ENCODE measurements at regions not wholly inside any gene's neighbourhood (a gene's known extent, or its start where the extent isn't known, plus 50 kb on each side); places are given as distances from the start of the nearest gene placed in this dataset.
"Not testable (repeated sequence)": the region's sequence is repeated elsewhere in the genome, so short reads cannot be mapped to it uniquely, and the experiment has no call there.

GRCh38 chr4:93994175-93994994 lies 165.8 kb downstream of the ATOH1 start:
- Histone ChIP-seq H3K36me3 (no peaks in the 10 kb centered on the region), H3K4me3 (no peak overlapping the region), H3K9me3 (no peaks in the 10 kb centered on the region), H3K27me3 (no peaks in the 10 kb centered on the region)
- no peak for DNase-seq

DNA sequence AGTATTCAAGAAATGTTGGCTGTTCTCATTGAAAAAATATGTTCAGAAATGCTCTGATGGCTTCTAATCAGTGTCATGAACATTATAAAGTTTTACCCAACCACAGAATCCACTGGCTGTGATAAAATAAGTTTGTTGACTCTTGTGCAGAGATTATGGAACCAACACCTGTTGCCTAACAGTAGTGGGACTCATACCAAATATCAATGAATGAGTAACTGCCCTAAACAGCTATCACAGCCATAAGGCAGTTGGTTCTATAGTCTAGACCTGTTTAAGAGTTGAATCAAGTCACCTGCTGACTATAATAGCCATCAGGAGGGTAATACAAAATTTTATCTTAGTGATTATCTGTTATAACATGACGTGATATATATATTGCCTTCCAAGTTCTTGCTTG lies 168.3 kb downstream of the ATOH1 start:
- Histone ChIP-seq H3K4me3 (no peak overlapping the region), H3K27me3 (no peaks in the 10 kb centered on the region), H3K9me3 (no peaks in the 10 kb centered on the region), H3K36me3 (no peaks in the 10 kb centered on the region)
- DNase-seq: no peak

GRCh38 chr4:94000559-94000958 lies 172.0 kb downstream of the ATOH1 start:
- DNase-seq: no peak
- no peaks in the 10 kb centered on the region for H3K9me3 ChIP-seq
- no peaks in the 10 kb centered on the region for H3K36me3 ChIP-seq
- no peak overlapping the region for H3K4me3 ChIP-seq
- no peaks in the 10 kb centered on the region for H3K27me3 ChIP-seq

- DNase-seq: no peak
- H3K9me3 ChIP-seq: no peaks in the 10 kb centered on the region
- H3K4me3 ChIP-seq: no peak overlapping the region
- no peaks in the 10 kb centered on the region for H3K27me3 ChIP-seq
- no peaks in the 10 kb centered on the region for H3K36me3 ChIP-seq
These were observed 178.4 kb downstream of the ATOH1 start for GRCh38 chr4:94006932-94007331.

- Histone ChIP-seq H3K4me3 (no peak overlapping the region), H3K36me3 (no peaks in the 10 kb centered on the region), H3K9me3 (no peaks in the 10 kb centered on the region), H3K27me3 (no peaks in the 10 kb centered on the region)
- no peak for DNase-seq
These were observed 182.6 kb downstream of the ATOH1 start for GRCh38 chr4:94011190-94011589.

- H3K9me3 ChIP-seq: no peaks in the 10 kb centered on the region
- no peaks in the 10 kb centered on the region for H3K36me3 ChIP-seq
- no peaks in the 10 kb centered on the region for H3K27me3 ChIP-seq
- no peak overlapping the region for H3K4me3 ChIP-seq
- no peak for DNase-seq
These were observed 186.1 kb downstream of the ATOH1 start for GRCh38 chr4:94014484-94015136.

- Histone ChIP-seq H3K27me3 (no peaks in the 10 kb centered on the region), H3K4me3 (no peak overlapping the region), H3K36me3 (no peaks in the 10 kb centered on the region), H3K9me3 (no peaks in the 10 kb centered on the region)
- DNase-seq: no peak
These were observed 187.4 kb downstream of the ATOH1 start for GRCh38 chr4:94015956-94016355.

DNA sequence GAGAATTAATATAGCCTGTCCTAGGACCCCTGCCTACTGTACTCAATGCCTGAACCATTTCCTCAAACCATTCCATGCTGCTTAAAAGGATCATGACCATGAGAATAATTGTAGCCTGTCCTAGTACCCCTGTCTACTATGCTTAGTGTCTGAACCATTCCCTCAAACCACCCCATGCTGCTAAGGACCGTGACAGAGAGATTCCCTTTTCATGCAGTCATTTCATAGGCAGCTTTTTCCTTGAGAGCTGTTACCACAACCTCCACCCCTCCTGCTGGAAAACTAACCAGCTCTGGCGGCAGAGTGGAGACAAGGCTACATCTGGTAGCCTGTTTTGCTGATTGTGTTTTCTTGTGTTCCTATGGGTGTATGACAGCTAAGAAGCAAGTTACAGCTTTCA lies 174.9 kb upstream of the SMARCAD1 start:
- H3K9me3 ChIP-seq: no peaks in the 10 kb centered on the region
- H3K36me3 ChIP-seq: no peaks in the 10 kb centered on the region
- no peak for DNase-seq
- no peak overlapping the region for H3K4me3 ChIP-seq
- no peaks in the 10 kb centered on the region for H3K27me3 ChIP-seq

DNA sequence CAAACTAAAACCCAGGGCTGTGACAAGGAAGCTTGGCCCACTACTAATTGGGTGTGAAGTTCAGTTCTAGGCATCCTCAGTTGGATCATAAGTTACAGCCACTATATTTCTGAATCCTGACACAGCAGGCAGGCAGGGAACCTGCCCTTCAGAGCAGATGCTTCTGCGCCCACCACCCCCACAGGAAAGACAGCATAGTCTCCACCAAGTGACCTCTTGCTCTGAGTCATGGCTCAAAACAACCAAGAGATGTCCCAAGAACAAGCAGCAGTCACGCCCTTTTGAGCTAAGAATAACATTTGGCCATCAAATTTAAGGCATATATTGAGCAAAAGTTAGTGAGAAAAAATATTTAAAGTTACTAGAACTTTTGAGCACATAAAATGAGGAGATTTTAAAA lies 170.7 kb upstream of the SMARCAD1 start:
- no peak for DNase-seq
- Histone ChIP-seq H3K36me3 (no peaks in the 10 kb centered on the region), H3K4me3 (no peak overlapping the region), H3K9me3 (no peaks in the 10 kb centered on the region), H3K27me3 (no peaks in the 10 kb centered on the region)

DNA sequence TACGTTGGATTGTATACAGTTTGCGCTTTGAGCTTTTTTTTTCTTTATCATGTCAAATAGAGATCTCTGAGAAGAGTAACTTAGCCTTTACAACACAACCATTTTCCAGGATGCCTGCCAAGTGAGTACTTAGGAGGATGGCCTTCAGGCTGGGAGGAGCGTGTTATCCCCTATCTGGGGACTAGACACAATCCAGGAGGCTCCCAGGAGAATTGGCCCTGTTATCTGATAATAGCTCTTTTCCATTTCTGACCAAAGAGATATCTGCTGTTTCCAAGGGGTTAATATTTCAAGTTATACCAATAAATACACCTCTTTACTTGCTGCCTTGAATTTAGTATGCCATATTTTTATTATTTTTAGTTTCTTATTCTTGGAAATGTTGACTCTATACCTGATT lies 169.5 kb upstream of the SMARCAD1 start:
- Histone ChIP-seq H3K4me3 (no peak overlapping the region), H3K27me3 (no peaks in the 10 kb centered on the region), H3K36me3 (no peaks in the 10 kb centered on the region), H3K9me3 (no peaks in the 10 kb centered on the region)
- DNase-seq: no peak

- no peak overlapping the region for H3K4me3 ChIP-seq
- no peak for DNase-seq
- no peaks in the 10 kb centered on the region for H3K36me3 ChIP-seq
- no peaks in the 10 kb centered on the region for H3K27me3 ChIP-seq
- H3K9me3 ChIP-seq: no peaks in the 10 kb centered on the region
These were observed 168.4 kb upstream of the SMARCAD1 start for GRCh38 chr4:94039226-94039625.

GRCh38 chr4:94044471-94044870 lies 163.2 kb upstream of the SMARCAD1 start:
- not testable (repeated sequence) for H3K27me3 ChIP-seq, H3K9me3 ChIP-seq, DNase-seq, H3K36me3 ChIP-seq, H3K4me3 ChIP-seq

DNA sequence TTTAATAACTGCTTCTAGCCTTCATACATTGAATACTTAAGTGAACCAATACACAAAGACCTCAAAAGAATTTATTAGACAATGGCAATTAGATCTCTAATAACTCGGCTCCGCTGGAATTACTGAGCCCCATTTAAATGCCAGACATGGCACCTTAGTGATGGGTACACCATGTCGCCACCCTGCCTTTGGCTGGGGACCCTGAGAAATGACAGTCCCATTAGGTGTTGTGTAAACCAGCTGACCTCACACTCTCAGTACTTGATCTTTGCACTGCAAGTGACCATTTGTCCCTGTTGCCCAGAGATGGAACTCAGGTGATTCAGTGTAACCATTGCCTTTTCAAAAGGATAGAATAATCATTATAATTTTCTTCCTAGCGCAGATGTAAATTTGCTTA lies 144.6 kb upstream of the SMARCAD1 start:
- H3K36me3 ChIP-seq: no peaks in the 10 kb centered on the region
- H3K9me3 ChIP-seq: no peaks in the 10 kb centered on the region
- no peak for DNase-seq
- H3K27me3 ChIP-seq: no peaks in the 10 kb centered on the region
- H3K4me3 ChIP-seq: no peak overlapping the region

- Histone ChIP-seq H3K4me3 (no peak overlapping the region), H3K9me3 (no peaks in the 10 kb centered on the region), H3K36me3 (no peaks in the 10 kb centered on the region), H3K27me3 (no peaks in the 10 kb centered on the region)
- DNase-seq: no peak
These were observed 138.6 kb upstream of the SMARCAD1 start for GRCh38 chr4:94068753-94069719.

- Histone ChIP-seq H3K27me3 (no peaks in the 10 kb centered on the region), H3K9me3 (no peaks in the 10 kb centered on the region), H3K36me3 (no peaks in the 10 kb centered on the region), H3K4me3 (no peak overlapping the region)
- DNase-seq: no peak
These were observed 131.2 kb upstream of the SMARCAD1 start for GRCh38 chr4:94076498-94076897.

DNA sequence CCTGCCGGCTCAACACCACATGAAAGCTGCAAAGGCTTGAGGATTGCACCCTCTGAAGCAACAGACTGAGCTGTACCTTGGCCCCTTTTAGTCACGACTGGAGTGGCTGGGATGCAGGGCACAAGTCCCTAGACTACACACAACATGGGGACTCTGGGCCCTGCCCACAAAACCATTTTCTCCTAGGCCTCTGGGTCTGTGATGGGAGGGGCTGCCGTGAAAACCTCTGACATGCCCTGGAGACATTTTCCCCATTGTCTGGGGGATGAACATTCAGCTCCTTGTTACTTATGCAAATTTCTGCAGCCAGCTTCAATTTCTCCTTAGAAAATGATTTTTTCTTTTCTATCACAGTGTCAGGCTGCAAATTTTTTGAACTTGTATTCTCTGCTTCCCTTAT lies 123.5 kb upstream of the SMARCAD1 start:
- DNase-seq: no peak
- Histone ChIP-seq H3K9me3 (no peaks in the 10 kb centered on the region), H3K36me3 (no peaks in the 10 kb centered on the region), H3K4me3 (no peak overlapping the region), H3K27me3 (no peaks in the 10 kb centered on the region)

GRCh38 chr4:94099141-94099540 lies 108.5 kb upstream of the SMARCAD1 start:
- not testable (repeated sequence) for H3K27me3 ChIP-seq, H3K4me3 ChIP-seq, DNase-seq, H3K36me3 ChIP-seq, H3K9me3 ChIP-seq

All from MG63 (cell line).